ENCODE measurements at regions not wholly inside any gene's neighbourhood (a gene's known extent, or its start where the extent isn't known, plus 50 kb on each side); places are given as distances from the start of the nearest gene placed in this dataset.

DNA sequence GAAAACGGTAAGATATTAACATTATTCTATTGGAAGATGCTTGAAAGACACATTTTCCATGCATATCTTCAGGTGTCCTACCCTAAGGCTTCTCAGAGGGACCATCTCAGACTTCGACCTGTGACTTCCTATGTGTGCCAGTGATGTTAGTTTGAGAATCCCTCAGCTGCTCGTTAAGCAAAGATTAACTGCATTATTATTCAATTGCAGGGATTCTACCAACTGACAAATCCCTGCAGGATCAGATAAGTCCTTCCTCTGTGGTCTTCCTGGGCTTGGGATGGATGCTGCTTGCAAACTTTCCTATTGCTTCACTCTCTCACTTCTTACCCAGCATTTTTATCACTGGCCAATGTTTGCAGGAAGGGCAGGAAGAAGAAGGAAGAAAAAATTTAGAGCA lies 83.0 kb upstream of the PPARGC1A start:
- TF ChIP-seq, protein P1, sequence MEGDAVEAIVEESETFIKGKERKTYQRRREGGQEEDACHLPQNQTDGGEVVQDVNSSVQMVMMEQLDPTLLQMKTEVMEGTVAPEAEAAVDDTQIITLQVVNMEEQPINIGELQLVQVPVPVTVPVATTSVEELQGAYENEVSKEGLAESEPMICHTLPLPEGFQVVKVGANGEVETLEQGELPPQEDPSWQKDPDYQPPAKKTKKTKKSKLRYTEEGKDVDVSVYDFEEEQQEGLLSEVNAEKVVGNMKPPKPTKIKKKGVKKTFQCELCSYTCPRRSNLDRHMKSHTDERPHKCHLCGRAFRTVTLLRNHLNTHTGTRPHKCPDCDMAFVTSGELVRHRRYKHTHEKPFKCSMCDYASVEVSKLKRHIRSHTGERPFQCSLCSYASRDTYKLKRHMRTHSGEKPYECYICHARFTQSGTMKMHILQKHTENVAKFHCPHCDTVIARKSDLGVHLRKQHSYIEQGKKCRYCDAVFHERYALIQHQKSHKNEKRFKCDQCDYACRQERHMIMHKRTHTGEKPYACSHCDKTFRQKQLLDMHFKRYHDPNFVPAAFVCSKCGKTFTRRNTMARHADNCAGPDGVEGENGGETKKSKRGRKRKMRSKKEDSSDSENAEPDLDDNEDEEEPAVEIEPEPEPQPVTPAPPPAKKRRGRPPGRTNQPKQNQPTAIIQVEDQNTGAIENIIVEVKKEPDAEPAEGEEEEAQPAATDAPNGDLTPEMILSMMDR (IDR thresholded peaks at IDR 0.05; ENCODE audit: insufficient read depth in 1 of 2, low read depth in 1 of 2, low read length in 1 of 2, severe bottlenecking in 1 of 2, unreplicated experiment in 1 of 2) = no peak
- H3K4me1 ChIP-seq = no peaks in the 10 kb centered on the region
- no peak overlapping the region for H3K4me3 ChIP-seq (ENCODE audit: low read depth, low read length)
- BruUV-seq (replicated peaks) = no TSS peak
- DNase-seq = no peak
- no peaks in the 10 kb centered on the region for H3K27me3 ChIP-seq (replicated peaks; ENCODE audit: control insufficient read depth, insufficient read depth, low read length)
- Mint-ChIP-seq H3K27ac (ENCODE audit: unreplicated experiment) (no peak overlapping the region), H3K4me3 (ENCODE audit: unreplicated experiment) (no peak overlapping the region), H3K36me3 (ENCODE audit: insufficient read depth, unreplicated experiment) (no peaks in the 10 kb centered on the region), H3K9me3 (ENCODE audit: unreplicated experiment) (no peaks in the 10 kb centered on the region), H3K27me3 (ENCODE audit: insufficient read depth, unreplicated experiment) (peaks cover 2% of the 10 kb centered on the region), H3K4me1 (ENCODE audit: low read depth, unreplicated experiment) (no peaks in the 10 kb centered on the region)
- ChIA-PET CTCF (no interaction called here), POLR2A (no interaction called here)
- no peaks in the 10 kb centered on the region for H3K36me3 ChIP-seq (ENCODE audit: control insufficient read depth, insufficient read depth, low read length)
- intact Hi-C loops (cut with micrococcal nuclease; ENCODE audit: unreplicated experiment) = no loop called here
- no peaks in the 10 kb centered on the region for H3K9me3 ChIP-seq

DNA sequence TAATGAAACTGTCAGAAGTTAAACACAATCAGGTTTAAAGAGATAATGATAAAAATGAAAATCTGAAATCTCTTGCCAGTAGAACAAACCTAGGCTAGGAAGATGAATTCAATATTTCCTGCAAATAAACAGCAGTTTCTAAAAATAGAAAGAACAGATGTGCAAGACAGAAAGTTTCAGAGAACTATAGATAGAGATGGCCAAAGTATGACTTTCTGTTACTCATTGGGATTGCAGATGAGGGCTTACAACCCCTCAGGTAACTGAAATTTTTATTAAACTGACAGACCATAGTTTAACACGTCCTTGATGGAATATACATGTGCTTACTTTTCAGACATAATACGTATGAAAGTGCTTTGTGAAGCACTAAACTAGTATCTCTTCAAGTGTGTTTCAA lies 82.3 kb upstream of the PPARGC1A start:
- TF ChIP-seq, protein P1 (IDR thresholded peaks at IDR 0.05; ENCODE audit: insufficient read depth in 1 of 2, low read depth in 1 of 2, low read length in 1 of 2, severe bottlenecking in 1 of 2, unreplicated experiment in 1 of 2) = no peak
- Mint-ChIP-seq H3K27me3 (ENCODE audit: insufficient read depth, unreplicated experiment) (peaks cover 2% of the 10 kb centered on the region), H3K36me3 (ENCODE audit: insufficient read depth, unreplicated experiment) (no peaks in the 10 kb centered on the region), H3K4me1 (ENCODE audit: low read depth, unreplicated experiment) (no peaks in the 10 kb centered on the region), H3K27ac (ENCODE audit: unreplicated experiment) (no peak overlapping the region), H3K4me3 (ENCODE audit: unreplicated experiment) (no peak overlapping the region), H3K9me3 (ENCODE audit: unreplicated experiment) (no peaks in the 10 kb centered on the region)
- no peaks in the 10 kb centered on the region for H3K4me1 ChIP-seq
- no peak for DNase-seq
- H3K4me3 ChIP-seq (ENCODE audit: low read depth, low read length) = no peak overlapping the region
- H3K27me3 ChIP-seq (replicated peaks; ENCODE audit: control insufficient read depth, insufficient read depth, low read length) = no peaks in the 10 kb centered on the region
- intact Hi-C loops (cut with micrococcal nuclease; ENCODE audit: unreplicated experiment) = no loop called here
- H3K9me3 ChIP-seq = no peaks in the 10 kb centered on the region
- BruUV-seq (replicated peaks) = no TSS peak
- H3K36me3 ChIP-seq (ENCODE audit: control insufficient read depth, insufficient read depth, low read length) = no peaks in the 10 kb centered on the region
- ChIA-PET CTCF (no interaction called here), POLR2A (no interaction called here)

DNA sequence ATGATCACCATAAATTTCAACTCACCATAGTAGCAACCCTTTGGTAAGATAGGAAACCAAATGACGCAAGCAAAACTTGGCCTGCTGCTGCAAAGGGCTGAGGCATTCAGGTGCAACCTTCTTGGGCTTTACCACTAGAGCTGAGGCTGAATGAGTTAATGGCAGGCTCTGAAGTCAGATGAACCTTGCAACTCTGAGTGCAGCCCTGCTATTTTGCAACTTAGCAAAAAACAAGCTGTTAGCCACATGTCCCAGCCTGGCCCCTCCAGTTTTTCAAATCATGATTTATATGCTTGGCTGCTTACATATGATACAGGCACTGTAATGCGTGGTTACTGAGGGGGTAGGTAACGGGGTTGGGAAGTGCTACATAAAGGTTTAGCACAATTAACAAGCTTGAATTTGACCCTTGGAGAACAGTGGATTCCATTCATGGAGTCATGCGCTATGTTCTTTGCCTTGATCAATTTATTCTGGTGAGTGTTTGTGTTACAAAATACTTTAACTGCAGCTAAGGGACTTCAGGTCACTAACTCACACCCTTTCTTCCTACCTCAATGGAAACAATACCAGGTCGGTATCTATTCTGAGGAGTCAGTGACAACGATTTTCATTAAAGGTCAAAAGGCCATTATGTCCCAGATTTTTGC lies 80.5 kb upstream of the PPARGC1A start:
- CTCF ChIA-PET = no interaction called here
- intact Hi-C loops (cut with micrococcal nuclease; ENCODE audit: unreplicated experiment) = no loop called here
- TF ChIP-seq, protein P1 (IDR thresholded peaks at IDR 0.05; ENCODE audit: insufficient read depth in 1 of 2, low read depth in 1 of 2, low read length in 1 of 2, severe bottlenecking in 1 of 2, unreplicated experiment in 1 of 2) = no peak
- Mint-ChIP-seq H3K27ac (ENCODE audit: unreplicated experiment) (no peak overlapping the region), H3K27me3 (ENCODE audit: insufficient read depth, unreplicated experiment) (peaks cover 5% of the 10 kb centered on the region), H3K36me3 (ENCODE audit: insufficient read depth, unreplicated experiment) (no peaks in the 10 kb centered on the region), H3K4me3 (ENCODE audit: unreplicated experiment) (no peak overlapping the region), H3K9me3 (ENCODE audit: unreplicated experiment) (no peaks in the 10 kb centered on the region), H3K4me1 (ENCODE audit: low read depth, unreplicated experiment) (no peaks in the 10 kb centered on the region)
- Histone ChIP-seq H3K4me1 (no peaks in the 10 kb centered on the region), H3K4me3 (ENCODE audit: low read depth, low read length) (no peak overlapping the region), H3K27me3 (replicated peaks; ENCODE audit: control insufficient read depth, insufficient read depth, low read length) (no peaks in the 10 kb centered on the region; the same call in 1 of the 2 replicates), H3K9me3 (no peaks in the 10 kb centered on the region), H3K36me3 (ENCODE audit: control insufficient read depth, insufficient read depth, low read length) (no peaks in the 10 kb centered on the region)
- BruUV-seq (replicated peaks) = no TSS peak
- no peak for DNase-seq
- POLR2A ChIA-PET = no interaction called here
